ENCODE measurements at regions not wholly inside any gene's neighbourhood (a gene's known extent, or its start where the extent isn't known, plus 50 kb on each side); places are given as distances from the start of the nearest gene placed in this dataset.

- no peak for TF ChIP-seq CTCF (conservative IDR thresholded peaks at IDR 0.05 in 1 of 2, IDR thresholded peaks at IDR 0.05 in 1 of 2; ENCODE audit: extremely low read depth in 1 of 2, insufficient read depth in 1 of 2, low read depth in 1 of 2, low read length in 2 of 2)
- TF ChIP-seq EZH2 (IDR thresholded peaks at IDR 0.05; ENCODE audit: borderline replicate concordance, low read length): no peak
These were observed 110.9 kb downstream of the BDH1 start for GRCh38 chr3:197444793-197445379.
